HuH-7.5 (cell line): ENCODE measurements at regions not wholly inside any gene's neighbourhood (a gene's known extent, or its start where the extent isn't known, plus 50 kb on each side); places are given as distances from the start of the nearest gene placed in this dataset.

ENCODE experiments used
- DNase-seq: peaks from one replicate; pipeline ENCODE4 v3.0.0; 2011; ENCODE audit warnings: low spot score

DNA sequence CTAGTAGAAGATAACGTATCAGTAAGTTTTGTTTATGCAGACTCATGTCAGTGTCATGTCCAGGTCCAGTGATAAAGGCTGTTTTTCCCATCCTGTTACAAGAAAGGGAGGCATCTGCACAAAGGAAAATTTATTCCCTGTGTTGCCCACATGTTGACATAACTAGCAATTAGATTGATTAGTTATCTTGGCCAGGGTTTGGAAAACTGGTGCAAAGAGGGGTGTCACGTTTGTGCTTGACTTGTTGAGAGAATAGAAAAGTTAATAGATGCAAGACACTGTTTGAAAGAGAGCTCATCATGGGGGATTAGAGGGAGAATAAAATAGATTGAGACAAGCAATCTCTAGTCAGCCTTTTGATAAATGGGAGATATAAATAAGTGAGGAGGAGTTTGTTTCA lies 1357.0 kb upstream of the AGA start:
- DNase-seq: no peak

DNA sequence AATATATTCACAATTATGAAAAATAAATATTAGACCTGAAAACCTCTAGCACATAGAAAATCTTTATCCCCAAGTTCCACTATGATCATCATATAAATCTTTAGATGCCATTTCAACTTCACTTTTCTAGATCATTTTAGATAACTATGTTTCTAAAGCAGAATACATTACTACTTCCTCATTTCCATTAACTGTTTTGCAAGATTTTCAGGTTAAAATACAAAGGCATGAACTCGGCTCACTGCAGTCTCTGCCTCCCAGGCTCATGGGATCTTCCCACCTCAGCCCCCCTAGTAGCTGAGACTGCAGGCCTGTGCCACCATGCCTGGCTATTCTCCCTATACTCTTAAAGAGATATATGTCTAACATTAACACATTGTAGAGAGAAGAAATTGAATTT lies 1365.9 kb upstream of the AGA start:
- DNase-seq: no peak

DNA sequence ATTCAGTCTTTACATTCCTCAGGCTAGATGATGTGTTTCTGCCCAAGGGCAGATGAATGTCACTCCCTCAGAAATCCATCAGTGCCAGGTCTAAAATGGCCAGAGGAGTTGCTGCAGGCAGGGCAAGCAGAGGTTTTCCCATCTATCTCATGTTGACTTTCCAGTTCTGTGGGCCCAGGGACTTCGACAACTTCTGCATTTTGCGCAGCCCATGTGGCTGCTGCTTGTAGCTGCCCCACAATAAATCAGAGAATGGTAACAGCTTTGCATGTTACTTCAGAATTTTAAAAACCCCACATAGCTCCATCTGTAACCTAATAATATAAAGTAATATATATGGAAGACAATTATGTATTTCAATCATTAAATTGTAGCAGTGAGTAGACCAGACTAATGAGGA lies 1367.7 kb upstream of the AGA start:
- no peak for DNase-seq

DNA sequence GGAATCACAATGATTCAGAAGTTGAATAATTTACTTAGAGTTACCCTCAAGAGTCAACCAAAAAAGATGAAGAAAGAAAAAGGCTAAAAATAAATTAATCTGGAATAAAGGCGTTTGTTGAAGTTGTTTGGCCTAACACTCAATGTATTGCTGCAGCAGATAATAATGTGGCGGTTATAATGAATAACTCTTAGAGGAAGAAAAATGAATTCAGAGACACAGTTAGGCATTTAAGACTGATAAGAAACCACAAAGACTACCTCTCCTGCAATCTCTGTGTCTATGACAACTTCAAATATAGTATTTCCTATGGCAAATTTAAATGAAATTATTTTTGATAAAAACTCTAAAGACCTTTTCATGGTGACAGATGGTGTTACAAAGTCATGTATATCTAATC lies 1369.1 kb upstream of the AGA start:
- DNase-seq: no peak

DNA sequence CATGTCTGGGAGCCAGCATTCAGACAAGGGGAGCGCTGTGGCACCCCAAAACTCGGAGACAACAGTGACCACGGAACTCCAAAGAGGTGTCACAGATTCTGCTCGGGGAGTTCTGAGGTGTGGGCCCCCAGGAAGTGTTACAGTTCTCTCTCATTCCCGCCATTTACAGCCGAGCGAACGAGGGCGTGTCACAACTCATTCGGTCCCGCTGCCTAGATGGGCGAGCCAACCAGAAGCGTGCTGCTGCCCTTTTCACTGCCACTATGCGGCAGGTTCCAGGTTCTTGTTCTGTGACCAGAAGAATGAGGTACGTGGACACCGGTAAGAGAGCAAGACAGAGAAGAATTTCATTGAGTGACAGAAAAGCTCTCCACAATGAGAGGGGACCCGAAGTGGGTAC lies 1370.6 kb upstream of the AGA start:
- DNase-seq: no peak

DNA sequence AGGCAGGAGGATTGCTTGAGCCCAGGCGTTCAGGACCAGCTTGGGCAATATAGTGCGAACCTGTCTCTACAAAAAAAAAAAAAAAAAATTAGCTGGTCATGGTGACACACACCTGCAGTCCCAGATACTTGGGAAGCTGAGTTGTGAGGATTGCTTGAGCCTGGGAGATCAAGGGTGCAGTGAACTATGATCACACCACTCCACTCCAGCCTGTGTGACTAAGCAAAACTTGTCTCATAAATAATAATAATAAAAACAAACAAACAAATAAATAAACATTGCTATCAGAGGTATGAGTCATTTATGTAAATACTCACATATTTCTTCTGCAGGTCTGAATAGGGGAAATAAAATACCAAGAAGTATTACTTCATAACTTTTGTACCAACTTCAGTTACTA lies 1372.7 kb upstream of the AGA start:
- no peak for DNase-seq

DNA sequence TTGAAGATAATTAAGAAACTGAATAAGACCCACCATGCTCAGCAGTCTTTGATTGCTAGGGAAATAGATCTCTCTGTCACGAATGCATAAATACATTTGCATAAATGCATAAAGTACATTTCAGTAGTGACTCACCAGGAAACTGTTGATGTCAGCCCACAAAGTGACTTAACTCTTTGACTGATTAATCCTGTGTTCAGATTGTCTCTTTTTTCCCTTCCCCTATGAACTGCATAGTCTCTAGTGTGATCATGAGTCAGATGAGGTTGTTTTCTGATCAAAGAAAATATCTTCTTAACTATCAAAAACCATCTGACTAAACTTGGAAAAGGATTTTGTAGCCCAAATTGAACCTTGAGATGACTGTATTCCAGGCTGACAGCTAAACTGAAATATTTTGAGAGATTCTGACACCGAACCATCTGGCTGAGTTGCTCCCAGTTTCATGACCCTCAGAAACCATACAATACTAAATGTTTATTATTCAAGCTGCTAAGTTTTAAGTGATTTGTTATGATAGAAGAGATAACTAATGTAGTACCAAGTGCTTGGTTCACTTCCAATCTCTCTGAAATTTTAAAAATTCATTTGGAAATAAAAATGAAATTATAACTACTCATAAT lies 1381.5 kb upstream of the AGA start:
- no peak for DNase-seq

DNA sequence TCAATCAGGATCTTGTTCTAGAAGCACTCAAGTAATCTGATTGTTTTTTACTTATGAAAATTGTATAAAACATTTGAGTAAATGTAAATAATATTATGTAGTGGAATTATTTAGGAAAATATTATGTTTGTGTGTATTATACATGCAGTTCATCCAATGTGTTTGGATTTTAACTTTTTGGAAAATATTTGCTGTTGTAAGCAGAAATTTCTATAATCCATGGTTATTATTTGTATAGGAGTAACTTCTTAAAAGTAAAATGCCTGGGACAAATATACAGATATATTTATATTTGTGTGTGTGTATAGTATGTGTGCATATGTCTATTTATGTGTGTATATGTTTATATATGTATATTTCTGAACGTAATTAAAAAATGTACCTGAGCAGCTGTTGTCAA lies 1394.6 kb upstream of the AGA start:
- DNase-seq: no peak

DNA sequence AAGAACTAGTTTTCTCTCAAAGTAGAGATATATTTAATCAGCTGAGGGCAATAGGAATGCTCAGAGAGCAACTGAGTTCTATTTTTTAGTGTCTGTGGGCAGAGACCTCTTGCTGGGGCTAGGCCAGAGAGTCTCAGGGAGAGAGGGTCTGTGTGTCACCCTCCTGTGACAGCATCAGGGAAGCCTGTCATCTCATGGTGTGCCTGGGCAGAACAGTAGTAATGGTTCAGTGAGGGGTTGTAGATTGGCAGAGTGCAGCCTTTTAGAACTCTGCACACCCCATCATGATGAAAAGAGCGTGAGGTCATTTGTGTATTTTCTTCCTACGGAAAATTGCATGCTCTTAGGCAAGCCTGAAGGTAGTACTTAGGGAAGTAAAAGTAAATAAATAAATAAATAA lies 1396.5 kb upstream of the AGA start:
- DNase-seq: no peak

DNA sequence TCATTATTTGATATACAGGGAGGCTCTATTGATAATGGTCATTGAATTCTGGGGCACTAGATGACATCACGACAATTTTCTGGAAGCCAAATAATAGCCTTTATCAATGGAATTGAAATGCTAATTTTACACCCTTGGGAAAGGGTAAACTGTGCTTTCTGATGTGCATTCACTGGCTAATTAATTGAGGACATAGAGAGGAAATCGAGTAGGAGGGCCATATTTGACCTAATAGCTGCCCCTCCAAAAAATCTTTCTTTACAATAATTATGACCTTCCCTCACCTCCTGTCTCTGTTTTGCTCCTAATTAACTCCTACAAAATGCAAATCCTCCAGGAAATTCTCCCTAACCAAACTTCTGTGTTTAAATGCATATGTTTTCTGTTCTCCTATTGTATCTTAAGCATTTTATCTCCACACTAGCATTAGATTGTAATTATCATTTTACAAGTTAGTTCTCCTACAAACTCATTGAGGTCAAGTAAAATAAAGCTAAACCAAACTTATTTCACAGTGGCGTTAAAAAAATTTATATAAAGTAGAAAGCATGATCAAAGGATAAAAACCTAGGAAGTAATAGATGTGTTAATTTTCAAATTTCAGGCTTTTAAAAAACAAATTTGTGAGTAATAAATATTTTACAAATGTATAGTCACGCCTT lies 1414.0 kb upstream of the AGA start:
- DNase-seq: no peak

DNA sequence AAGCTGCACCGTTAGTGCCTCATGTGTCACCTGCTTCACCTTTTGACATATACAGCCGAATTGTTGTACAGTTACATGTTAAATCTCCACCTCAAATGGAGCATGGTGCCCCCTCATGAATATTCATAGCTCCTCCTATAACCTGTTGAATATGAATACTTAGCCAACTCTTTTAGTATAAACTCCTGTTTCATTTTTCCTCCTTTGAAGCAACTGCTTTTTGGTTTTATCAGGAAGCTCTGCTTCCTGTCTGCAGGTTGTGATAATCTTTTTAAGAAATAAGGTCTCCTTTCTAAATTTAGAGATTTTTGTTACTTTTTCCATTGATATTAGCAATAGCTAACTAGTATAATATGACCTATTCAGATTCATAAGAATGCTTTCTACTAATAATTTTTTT lies 1429.2 kb upstream of the AGA start:
- DNase-seq: no peak

DNA sequence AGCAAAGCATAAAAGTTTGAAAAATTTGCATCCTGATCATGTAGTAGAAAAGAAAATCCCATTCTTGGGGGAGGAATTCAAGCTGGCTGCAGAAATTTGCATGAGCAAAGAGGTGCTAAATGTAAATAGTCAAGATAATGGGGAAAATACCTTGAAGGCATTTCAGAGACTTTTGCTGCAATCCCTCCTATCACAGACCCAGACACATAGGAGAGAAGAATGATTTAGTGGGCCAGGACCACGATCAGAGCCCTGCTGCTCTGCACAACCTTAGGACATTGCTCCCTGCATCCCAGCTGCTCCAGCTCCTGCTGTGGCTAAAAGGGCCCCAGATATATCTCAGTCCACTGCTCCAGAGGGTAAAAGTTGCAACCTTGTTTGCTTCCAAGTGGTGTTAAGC lies 1439.7 kb upstream of the AGA start:
- no peak for DNase-seq

DNA sequence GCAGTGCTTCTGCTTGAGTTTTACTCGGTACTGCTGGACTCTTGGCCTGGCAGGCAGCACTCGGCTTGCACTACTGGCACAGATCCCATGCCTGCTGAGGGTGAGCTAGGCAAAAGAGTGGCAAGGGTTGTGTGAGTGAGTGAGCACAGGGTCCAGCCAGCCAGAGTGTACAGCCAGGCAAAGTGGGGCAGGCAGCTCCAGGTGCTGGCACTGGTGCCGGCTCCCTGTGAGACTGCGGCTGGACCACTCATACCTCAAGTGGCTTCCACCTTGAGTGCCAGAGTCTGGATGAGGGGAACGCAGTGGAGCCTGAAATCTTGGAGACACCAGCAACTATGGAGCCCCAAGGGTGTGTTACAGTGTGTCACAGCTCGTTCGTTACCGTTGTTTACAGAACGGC lies 1451.9 kb upstream of the AGA start:
- no peak for DNase-seq

DNA sequence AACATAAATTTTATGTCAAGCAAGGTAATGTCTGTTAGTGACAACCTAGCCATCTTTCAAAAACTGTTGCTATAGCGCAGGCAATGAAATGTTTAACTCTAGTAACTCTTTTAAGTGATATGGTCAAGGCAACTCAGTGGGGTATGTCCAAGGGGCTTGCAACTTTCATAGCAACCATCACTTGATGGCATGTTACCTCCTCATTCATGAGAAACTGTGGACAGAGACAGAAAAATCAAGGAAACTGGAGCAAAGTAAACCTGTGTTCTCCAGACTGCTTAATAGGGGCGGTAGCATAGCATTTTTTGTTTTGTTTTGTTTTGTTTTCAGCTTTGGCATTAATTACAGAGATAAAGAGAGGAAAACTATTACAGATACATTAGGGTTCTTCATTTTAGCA lies 1456.8 kb upstream of the AGA start:
- DNase-seq: no peak

DNA sequence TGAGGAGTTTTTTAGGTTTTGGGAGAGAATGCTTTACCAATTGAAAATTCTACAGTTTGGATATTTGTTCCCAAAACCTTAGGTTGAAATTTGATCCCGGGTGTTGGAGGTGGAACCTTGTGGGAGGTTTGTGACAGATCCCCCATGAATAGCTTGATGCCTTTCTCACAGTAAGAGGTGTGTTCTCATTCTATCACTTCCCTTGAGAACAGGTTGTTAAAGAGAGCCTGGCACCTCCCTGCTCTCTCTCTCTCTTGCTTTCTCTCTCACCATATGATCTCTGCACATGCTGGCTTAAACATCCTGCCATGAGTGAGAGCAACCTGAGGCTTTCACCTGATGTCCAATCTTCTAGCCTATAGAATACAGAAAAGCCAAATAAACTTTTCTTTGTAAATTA lies 1475.5 kb upstream of the AGA start:
- no peak for DNase-seq

DNA sequence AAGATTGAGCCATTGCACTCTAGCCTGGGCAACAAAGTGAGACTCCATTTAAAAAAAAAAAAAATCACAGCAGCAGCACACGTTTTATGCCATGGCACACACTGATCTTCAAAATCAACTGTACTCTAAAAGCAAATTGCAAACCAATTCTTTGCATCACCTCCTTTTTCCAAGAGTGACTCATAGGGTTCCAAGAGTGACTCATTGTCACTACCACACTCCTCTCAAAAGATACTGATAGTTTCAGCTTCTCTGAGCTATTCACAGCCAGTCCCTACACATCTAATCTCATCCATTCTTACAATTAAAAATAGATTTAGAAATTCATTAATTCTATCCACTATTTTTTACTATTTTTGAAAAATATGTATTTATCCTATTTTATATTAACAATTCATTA lies 1494.9 kb upstream of the AGA start:
- no peak for DNase-seq

DNA sequence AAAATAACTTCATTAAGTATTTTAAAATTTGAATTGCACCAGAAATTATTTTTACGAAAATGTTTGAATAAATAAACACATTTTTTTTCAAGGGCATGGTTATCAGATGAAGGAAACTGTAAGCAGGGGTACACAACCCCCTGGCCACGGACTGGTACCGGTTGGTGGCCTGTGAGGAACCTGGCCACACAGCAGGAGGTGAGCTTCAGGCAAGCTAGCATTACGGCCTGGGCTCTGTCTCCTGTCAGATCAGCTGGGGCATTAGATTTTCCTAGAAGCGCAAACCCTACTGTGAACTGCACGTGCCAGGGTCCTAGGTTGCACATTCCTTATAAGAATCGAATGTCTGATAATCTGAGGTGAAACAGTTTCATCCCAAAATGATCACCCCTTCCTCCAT lies 1499.7 kb upstream of the AGA start:
- no peak for DNase-seq

DNA sequence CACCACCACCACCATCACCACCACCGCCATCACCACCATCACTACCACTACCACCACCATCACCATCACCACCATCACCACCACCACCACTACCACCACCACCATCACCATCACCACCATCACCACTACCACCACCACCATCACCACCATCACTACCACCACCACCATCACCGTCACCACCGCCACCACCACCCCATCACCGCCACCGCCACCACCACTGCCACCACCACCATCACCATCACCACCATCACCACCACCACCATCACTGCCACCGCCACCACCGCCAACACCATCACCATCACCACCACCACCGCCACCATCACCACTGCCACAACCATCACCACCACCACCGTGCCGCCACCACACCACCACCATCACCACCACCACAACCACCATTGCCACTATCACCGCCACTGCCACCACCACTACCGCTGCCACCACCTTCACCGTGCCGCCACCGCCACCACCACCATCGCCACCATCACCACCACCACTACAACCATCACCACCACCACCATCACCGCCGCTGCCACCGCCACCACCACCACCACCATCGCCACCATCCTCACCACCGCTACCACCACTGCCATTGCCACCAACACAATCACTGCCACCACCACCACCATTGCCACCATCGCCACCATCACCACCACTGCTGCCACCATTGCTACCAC lies 1511.3 kb upstream of the AGA start:
- DNase-seq: no peak

DNA sequence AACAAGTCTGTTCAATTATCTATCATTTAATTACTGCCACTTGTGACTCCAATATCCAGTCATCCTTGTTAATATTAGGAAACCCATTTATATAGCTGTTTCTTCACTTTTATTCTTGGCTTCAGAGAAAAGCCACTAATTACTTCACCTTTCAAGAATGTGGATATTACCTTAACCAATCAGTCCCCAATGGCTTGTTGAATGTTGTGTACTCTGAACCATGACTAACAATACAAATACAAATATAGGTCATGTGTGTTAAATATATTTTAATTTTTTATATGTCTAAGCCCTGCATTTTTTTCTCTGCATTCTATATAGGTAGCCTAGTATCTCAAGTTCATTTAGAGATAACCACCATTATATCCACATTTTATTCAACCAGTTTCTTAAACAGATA lies 1513.4 kb upstream of the AGA start:
- DNase-seq: no peak

DNA sequence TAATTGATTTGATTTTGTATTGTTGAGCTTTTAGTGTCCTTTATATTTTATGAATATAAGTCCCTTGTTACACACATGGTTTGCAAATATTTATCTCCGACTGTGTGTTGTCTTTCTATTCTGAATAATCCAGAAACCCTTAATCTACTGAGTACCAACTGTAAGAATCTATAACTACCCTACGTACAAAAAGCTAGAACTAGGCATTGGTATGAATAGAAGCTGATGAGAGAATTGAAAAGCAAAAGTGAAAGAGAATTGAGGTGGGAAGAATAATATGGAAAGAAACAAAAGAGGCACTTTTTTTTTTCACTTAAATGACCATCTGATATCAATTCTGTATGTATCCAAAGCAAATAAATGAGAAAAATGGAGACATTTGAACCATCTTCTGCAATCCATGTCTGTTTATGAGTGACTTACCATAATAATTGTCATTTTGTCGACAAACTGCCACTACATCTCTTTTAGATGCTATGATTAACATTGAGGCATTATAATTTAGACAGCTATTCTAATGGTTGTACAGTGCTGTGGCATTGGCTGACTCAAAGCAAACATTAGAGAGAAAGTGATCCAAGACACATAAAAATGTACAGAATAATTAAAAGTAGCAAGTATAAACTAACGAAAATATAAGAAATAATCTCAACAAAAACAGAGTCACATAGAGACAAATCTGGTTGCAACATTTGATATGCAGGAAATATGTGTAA lies 1516.6 kb upstream of the AGA start:
- DNase-seq: no peak

DNA sequence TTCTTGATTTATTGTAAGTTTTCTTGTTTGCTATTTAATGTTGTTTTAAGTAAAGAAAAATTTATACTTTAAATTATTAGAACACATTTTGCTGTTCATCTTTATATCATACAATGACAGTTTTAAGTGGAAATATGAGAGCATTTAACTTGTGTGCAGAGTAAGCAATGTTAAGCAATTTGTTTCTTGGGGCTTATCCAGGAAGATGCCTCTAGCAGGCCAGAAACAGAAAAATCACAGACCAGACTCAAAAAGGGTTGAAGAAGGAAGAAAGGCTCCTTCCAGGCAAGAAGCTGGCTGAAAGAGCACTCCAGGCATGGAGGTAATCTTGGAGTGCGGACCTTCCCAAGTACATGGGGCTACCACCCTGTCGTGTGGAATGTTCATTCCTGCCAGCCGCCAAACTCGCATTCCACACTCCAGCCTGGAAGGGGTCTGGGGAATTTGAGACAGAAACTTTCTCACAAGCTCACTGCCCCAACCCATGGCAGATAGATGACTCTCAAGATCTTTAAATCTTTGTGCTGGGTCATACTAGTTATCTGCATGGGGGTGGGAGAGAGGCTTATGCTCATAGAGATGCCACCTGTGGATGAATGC lies 1521.3 kb upstream of the AGA start:
- DNase-seq: no peak

DNA sequence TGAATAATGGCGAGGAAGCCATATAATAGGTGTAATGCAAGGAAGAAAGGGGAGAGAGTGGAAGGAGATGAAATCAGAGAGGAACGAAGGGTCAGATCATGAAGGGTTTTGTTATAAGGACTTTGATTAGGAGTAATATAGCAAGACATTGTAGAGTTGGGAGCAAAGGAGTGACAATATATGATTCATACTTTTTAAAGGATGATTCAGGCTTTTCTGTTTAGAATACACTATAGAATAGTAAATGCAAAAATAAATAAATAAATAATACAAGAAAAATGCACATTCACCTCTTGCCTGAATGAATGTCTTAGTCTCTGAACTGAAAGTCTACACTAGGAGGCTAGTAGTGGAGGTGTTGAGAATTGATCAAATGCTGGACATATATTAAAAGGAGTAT lies 1524.4 kb upstream of the AGA start:
- DNase-seq: no peak
